Spleen (tissue), 7 donors: ENCODE measurements at regions not wholly inside any gene's neighbourhood (a gene's known extent, or its start where the extent isn't known, plus 50 kb on each side); places are given as distances from the start of the nearest gene placed in this dataset.

Source experiments
- CTCF ChIP-seq, 11 experiments: fragments of 200-600 bp in 7 of 11; fragments of 450-650 bp in 4 of 11; sonication (generic) in 4 of 11; IDR thresholded peaks in 8 of 11; conservative IDR thresholded peaks in 3 of 11; 1 replicate in 7 of 11; 2 replicates in 4 of 11; pipeline versions ENCODE4 v1.4.0 to v1.8.0; 2016 to 2021; ENCODE audit warnings: antibody characterized with exemption in 11 of 11, inconsistent platforms in 4 of 11, mild to moderate bottlenecking in 1 of 11
- POLR2A ChIP-seq, 3 donors: fragments of 450-650 bp; IDR thresholded peaks; one replicate each; pipeline ENCODE4 v1.5.1; 2017; ENCODE audit warnings: antibody characterized with exemption in 3 of 3, mild to moderate bottlenecking in 1 of 3
- POLR2AphosphoS5 ChIP-seq, 3 donors: sonication (generic); formaldehyde crosslinking; IDR thresholded peaks; one replicate each; pipeline ENCODE4 v1.5.1; 2017; ENCODE audit warnings: antibody characterized with exemption in 3 of 3
- donor health status: DM: no; HTN: no; CAD: no; lungs with moderate emphysema.
- donor health status: DM: no; HTN: no; CAD: no.
- donor health status: DM: no; HTN: no; CAD: no.

- TF ChIP-seq CTCF (IDR thresholded peaks at IDR 0.05 in 8 of 11, conservative IDR thresholded peaks at IDR 0.05 in 3 of 11) = no peak
- TF ChIP-seq POLR2AphosphoS5 (IDR thresholded peaks at IDR 0.05) = no peak
- TF ChIP-seq POLR2A (IDR thresholded peaks at IDR 0.05) = no peak
Measured at GRCh38 chrX:14377427-14377826, 151.9 kb upstream of the GLRA2 start.
